Loucy (cell line): ENCODE measurements at regions not wholly inside any gene's neighbourhood (a gene's known extent, or its start where the extent isn't known, plus 50 kb on each side); places are given as distances from the start of the nearest gene placed in this dataset.

Experiments used
- H2AFZ ChIP-seq: fragments of 200-600 bp; sonication (generic); 2 replicates; pipeline ENCODE4 v1.6.0; 2016; ENCODE audit warnings: antibody characterized with exemption, mild to moderate bottlenecking, low read length, moderate library complexity
- H3F3A ChIP-seq: fragments of 200-600 bp; 2 replicates; pipeline ENCODE4 v1.6.0; 2016; ENCODE audit warnings: antibody characterized with exemption, low read depth, mild to moderate bottlenecking
- H3K27me3 ChIP-seq: fragments of 200-600 bp; sonication (generic); 2 replicates; pipeline ENCODE4 v1.6.1; 2014; ENCODE audit warnings: low read length, mild to moderate bottlenecking; ENCODE audit not compliant: insufficient read depth, poor library complexity, severe bottlenecking
- H3K36me3 ChIP-seq: fragments of 200-600 bp; sonication (generic); 2 replicates; pipeline ENCODE4 v1.6.1; 2016; ENCODE audit warnings: low read length; ENCODE audit not compliant: insufficient read depth
- H3K4me1 ChIP-seq: fragments of 200-600 bp; sonication (generic); 2 replicates; pipeline ENCODE4 v1.5.1; 2014; ENCODE audit warnings: low read length, mild to moderate bottlenecking; ENCODE audit not compliant: insufficient read depth, poor library complexity, severe bottlenecking
- H3K4me2 ChIP-seq: fragments of 200-600 bp; sonication (generic); 2 replicates; pipeline ENCODE4 v1.6.0; 2014; ENCODE audit warnings: antibody characterized with exemption, low read length, low read depth, mild to moderate bottlenecking; ENCODE audit not compliant: poor library complexity, severe bottlenecking
- H3K4me3 ChIP-seq: fragments of 200-600 bp; sonication (generic); 2 replicates; pipeline ENCODE4 v1.5.1; 2014; ENCODE audit warnings: low read length, mild to moderate bottlenecking, mixed read lengths; ENCODE audit not compliant: poor library complexity, severe bottlenecking
- H3K79me2 ChIP-seq: fragments of 200-600 bp; sonication (generic); 2 replicates; pipeline ENCODE4 v1.6.1; 2014; ENCODE audit warnings: low read length; ENCODE audit not compliant: insufficient read depth
- H3K9ac ChIP-seq: fragments of 200-600 bp; sonication (generic); 2 replicates; pipeline ENCODE4 v1.6.0; 2014; ENCODE audit warnings: mild to moderate bottlenecking, low read depth, low read length, moderate library complexity; ENCODE audit not compliant: poor library complexity, severe bottlenecking
- H3K9me2 ChIP-seq: fragments of 200-600 bp; sonication (generic); replicated peaks from 2 replicates; pipeline ENCODE4 v1.6.1; 2016; ENCODE audit warnings: low read depth, low read length, mixed read lengths
- H3K9me3 ChIP-seq: fragments of 200-600 bp; sonication (generic); 2 replicates; pipeline ENCODE4 v1.6.1; 2014; ENCODE audit warnings: mild to moderate bottlenecking, antibody characterized with exemption, low read length, low read depth; ENCODE audit not compliant: insufficient read depth
- H4K20me1 ChIP-seq: fragments of 200-600 bp; sonication (generic); 2 replicates; pipeline ENCODE4 v1.6.0; 2014; ENCODE audit warnings: antibody characterized with exemption, low read length, mild to moderate bottlenecking; ENCODE audit not compliant: insufficient read depth, poor library complexity, severe bottlenecking
- EZH2phosphoT487 ChIP-seq: fragments of 200-600 bp; IDR thresholded peaks from 2 replicates; pipeline ENCODE4 v1.6.1; 2018; ENCODE audit warnings: antibody characterized with exemption, mild to moderate bottlenecking, moderate library complexity, borderline replicate concordance
- TF ChIP-seq, protein P1 (sequence below): fragments of 200-600 bp; sonication (generic); conservative IDR thresholded peaks from 2 replicates; pipeline ENCODE4 v1.5.1; 2014; ENCODE audit warnings: mild to moderate bottlenecking, antibody characterized with exemption, low read length

DNA sequence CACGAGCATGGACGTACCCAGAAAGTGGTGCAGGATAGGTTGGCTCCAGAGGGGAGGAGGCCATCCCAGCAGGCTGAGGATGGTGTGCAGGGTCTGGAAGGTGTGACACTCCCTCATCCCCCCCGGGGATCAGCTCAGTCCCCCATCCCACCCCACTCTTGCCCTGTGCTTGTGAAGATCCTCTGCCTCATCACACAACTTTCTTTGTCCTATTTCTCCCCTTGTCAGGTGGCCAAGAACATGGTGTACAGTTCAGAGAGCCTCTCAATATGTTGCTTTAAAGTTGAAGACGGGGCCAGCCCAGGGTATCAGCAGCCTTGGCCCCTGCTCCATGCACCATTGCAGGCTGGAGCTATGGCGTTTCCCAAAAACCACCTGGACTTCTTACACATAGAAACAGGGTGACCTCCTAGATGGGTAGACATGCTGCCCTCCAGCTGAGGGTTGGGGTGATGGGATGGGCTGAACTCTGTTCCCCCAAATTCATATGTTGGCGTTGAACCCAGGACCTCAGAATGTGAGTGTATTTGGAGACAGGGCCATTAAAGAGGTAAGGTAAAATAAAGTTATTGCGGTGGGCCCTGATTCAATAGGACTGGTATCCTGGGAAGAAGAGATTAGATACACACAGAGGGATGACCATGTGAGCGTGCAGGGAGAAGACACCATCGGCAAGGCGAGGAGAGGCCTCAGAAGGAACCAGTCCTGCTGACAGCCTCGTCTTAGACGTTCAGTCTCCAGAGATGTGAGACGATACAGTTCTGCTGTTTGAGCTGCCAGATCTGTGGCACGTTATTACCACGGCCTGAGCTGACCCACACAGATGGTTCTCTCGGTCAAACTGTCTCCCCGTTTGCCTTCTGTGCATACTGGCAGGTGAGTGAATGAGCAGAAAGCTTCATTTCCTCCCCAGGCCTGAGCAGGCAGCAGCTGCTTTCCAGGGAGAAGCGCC, 272.5 kb downstream of the GADD45G start:
- no peak for TF ChIP-seq EZH2phosphoT487
- TF ChIP-seq, protein P1, sequence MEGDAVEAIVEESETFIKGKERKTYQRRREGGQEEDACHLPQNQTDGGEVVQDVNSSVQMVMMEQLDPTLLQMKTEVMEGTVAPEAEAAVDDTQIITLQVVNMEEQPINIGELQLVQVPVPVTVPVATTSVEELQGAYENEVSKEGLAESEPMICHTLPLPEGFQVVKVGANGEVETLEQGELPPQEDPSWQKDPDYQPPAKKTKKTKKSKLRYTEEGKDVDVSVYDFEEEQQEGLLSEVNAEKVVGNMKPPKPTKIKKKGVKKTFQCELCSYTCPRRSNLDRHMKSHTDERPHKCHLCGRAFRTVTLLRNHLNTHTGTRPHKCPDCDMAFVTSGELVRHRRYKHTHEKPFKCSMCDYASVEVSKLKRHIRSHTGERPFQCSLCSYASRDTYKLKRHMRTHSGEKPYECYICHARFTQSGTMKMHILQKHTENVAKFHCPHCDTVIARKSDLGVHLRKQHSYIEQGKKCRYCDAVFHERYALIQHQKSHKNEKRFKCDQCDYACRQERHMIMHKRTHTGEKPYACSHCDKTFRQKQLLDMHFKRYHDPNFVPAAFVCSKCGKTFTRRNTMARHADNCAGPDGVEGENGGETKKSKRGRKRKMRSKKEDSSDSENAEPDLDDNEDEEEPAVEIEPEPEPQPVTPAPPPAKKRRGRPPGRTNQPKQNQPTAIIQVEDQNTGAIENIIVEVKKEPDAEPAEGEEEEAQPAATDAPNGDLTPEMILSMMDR: no peak
- H3K4me3 ChIP-seq: no peak overlapping the region
- H4K20me1 ChIP-seq: no peaks in the 10 kb centered on the region
- no peaks in the 10 kb centered on the region for H3K4me1 ChIP-seq
- H3K79me2 ChIP-seq: no peaks in the 10 kb centered on the region
- no peaks in the 10 kb centered on the region for H3K27me3 ChIP-seq
- H2AFZ ChIP-seq: no peak overlapping the region
- H3K36me3 ChIP-seq: no peaks in the 10 kb centered on the region
- no peaks in the 10 kb centered on the region for H3K9me3 ChIP-seq
- H3K4me2 ChIP-seq: no peak overlapping the region
- H3F3A ChIP-seq: no peaks in the 10 kb centered on the region
- H3K9me2 ChIP-seq: no peaks in the 10 kb centered on the region
- no peak overlapping the region for H3K9ac ChIP-seq

DNA sequence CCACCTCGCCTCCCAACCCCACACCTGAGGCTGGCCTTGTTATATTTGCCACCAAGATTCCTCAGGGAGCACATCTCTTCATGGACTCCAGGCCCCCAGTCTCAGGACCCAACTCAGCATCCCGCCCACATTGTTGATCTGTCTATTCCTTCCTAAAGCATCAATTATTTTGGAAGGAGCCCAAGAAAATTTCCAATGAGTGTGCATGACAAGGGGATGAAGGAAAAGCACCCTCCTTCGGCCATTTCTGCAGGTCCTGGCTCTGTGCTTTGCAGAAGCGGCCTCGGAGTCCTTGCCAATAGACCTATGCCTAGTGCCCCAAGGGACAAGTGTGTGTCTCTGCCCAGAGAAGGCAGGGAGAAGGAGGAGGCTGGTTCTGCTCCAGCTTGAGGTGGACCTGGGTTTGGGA, 273.2 kb downstream of the GADD45G start:
- TF ChIP-seq EZH2phosphoT487: no peak
- TF ChIP-seq, protein P1: no peak
- no peaks in the 10 kb centered on the region for H3K36me3 ChIP-seq
- no peaks in the 10 kb centered on the region for H3K79me2 ChIP-seq
- no peaks in the 10 kb centered on the region for H3K4me1 ChIP-seq
- H3K9ac ChIP-seq: no peak overlapping the region
- H2AFZ ChIP-seq: no peak overlapping the region
- no peaks in the 10 kb centered on the region for H3F3A ChIP-seq
- no peaks in the 10 kb centered on the region for H4K20me1 ChIP-seq
- H3K9me3 ChIP-seq: no peaks in the 10 kb centered on the region
- no peaks in the 10 kb centered on the region for H3K27me3 ChIP-seq
- no peaks in the 10 kb centered on the region for H3K9me2 ChIP-seq
- H3K4me3 ChIP-seq: no peak overlapping the region
- H3K4me2 ChIP-seq: no peak overlapping the region

DNA sequence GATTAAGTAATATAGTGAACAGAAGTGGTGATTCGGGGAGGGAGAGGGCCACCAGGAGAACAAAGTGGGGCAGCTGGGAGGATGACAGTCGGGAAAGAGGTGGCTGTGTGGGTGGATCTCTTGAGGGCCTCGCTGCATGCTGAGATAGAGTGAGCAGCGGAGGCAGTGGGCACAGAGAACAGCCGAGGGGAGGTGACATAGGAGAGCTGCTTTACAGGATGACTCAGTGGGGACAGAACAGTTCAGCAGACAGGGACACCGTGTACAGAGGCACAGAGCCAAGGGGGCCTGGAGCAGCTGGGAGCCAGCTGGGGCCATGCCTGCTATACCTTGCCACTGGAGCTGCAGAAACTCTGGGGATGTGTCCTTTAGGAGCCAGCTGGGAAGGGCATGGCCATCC, 273.9 kb downstream of the GADD45G start:
- no peak overlapping the region for H3K4me2 ChIP-seq
- no peak overlapping the region for H3K4me3 ChIP-seq
- H3K4me1 ChIP-seq: no peaks in the 10 kb centered on the region
- TF ChIP-seq, protein P1: no peak
- no peak for TF ChIP-seq EZH2phosphoT487
- no peaks in the 10 kb centered on the region for H3K36me3 ChIP-seq
- H3K27me3 ChIP-seq: no peaks in the 10 kb centered on the region
- no peaks in the 10 kb centered on the region for H3K79me2 ChIP-seq
- H3K9me3 ChIP-seq: no peaks in the 10 kb centered on the region
- no peaks in the 10 kb centered on the region for H4K20me1 ChIP-seq
- H3F3A ChIP-seq: no peaks in the 10 kb centered on the region
- no peaks in the 10 kb centered on the region for H3K9me2 ChIP-seq
- no peak overlapping the region for H2AFZ ChIP-seq
- H3K9ac ChIP-seq: no peak overlapping the region
